HG03460 (cell line): ENCODE measurements at regions not wholly inside any gene's neighbourhood (a gene's known extent, or its start where the extent isn't known, plus 50 kb on each side); places are given as distances from the start of the nearest gene placed in this dataset.

ENCODE experiments used
- ATAC-seq: cut with Tn5 transposase; IDR thresholded peaks from one replicate; pipeline ENCODE4 v1.9.1; 2021; ENCODE audit not compliant: unreplicated experiment

DNA sequence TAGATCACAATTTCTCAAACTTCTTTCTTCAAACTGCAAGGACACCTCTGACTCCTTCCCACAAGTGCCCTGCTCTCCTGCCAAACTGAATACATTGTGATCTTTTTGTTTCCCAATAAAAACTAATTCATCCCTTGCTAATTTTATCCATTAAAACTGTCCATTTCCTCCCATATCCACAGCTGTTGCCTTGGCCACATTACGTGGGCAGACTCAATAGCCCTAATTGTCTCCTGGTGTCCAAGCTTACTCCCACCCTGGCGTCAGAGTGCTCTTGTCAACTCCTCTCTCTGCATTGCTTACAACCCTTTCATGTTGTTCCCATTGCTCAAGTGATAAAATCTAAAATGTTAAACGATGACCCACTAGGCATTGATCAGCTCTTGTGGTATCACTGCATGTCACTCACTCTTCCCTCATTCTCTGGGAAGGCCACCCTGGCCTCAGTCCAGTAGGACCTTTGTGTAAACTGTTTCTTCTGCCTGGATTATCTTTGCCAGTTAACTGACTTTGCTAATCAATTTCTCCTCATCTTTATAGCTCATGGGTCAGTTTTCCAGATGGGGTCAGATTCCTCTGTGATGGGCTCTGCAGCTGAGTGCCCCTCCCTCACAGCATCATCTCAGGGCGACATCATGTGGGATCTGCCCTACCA is 525.0 kb downstream of the SLC4A3 start:
- ATAC-seq = no peak

- ATAC-seq = no peak
Measured at GRCh38 chr2:220153118-220153517, 525.7 kb downstream of the SLC4A3 start.

- ATAC-seq = no peak
Measured at GRCh38 chr2:220154304-220154703, 526.9 kb downstream of the SLC4A3 start.

DNA sequence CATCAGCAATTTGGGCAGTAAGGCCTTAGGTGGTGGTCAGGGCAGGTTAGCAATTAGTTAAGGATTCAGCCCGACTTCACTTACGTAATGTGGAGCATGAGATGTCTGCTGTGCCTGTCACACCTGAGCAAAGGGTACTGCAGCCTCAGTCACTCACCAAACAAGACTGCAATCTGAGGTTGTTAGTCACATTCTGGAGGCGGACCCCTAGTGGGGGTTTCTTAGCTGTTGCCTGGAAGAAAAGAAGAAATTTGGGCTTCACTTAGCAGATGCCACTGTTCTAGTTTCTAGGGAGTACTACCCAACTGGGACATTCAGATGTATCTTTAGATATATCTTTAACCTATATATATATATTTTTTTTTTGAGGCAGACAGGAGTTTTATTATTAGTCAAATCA is 529.9 kb downstream of the SLC4A3 start:
- ATAC-seq = no peak

DNA sequence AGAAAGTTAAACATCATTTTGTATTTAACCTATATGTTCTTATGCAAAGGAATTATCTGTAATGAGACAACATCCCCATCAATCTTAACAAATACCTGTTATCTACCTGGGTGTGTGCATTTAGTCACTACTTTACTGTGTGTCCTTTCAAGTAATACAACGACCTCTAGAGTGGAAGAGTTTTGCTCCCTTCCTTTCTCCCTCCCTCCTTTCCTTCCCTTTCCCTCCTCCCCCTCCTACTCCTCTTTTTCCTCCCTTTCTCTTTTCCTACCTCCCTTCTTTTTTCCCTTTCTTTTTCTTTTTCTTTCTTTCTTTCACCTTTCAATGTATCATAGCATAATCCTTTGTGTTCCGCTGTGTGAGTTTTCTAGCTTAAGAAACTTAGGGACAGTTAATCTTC is 532.3 kb downstream of the SLC4A3 start:
- no peak for ATAC-seq

- no peak for ATAC-seq
Measured at GRCh38 chr2:220162320-220162719, 534.9 kb downstream of the SLC4A3 start.

GRCh38 chr2:220163486-220163885 is 536.1 kb downstream of the SLC4A3 start:
- no peak for ATAC-seq

DNA sequence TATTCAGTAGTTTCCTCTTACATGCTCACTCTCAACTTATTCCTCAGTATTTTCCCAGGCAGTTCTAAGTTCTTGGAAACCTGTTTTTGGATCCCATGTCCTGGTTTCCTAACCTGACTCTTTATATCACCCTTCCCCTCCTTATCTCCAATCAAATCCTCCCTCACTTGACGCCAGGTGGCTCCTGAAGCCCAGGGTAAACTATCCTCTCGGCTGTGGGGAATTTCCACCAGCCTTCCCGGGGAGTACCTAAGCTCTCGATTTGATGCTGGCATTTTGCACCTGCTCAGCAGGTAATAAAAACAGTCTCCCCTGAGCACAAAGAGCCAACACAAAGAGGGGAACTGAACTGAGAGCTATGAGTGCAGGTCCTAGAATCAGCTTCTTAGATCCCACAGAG is 538.0 kb downstream of the SLC4A3 start:
- ATAC-seq = no peak

- ATAC-seq = no peak
Measured at GRCh38 chr2:220166616-220167015, 539.2 kb downstream of the SLC4A3 start.

- no peak for ATAC-seq
Measured at GRCh38 chr2:220167956-220168355, 540.5 kb downstream of the SLC4A3 start.

GRCh38 chr2:220168891-220169546 is 541.6 kb downstream of the SLC4A3 start:
- ATAC-seq = no peak

DNA sequence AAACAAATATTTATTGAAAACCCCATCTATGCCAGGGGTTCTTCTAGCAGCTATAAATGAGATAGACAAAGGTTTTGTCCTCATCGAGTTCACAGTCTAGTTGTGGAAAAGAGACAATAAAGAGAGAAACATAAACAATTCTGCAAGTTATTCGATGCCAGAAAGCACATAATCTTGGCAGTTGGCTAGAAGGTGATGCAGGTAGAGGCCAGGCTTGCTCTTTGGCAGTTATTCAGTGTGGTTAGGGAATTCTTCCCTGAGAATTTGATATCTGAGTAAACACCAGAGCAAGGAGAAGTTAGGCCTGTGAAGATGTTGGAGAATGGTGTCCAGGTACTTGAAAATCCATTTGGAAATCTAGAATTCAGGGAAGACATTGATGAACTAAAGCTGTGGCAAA is 547.4 kb downstream of the SLC4A3 start:
- ATAC-seq = no peak

DNA sequence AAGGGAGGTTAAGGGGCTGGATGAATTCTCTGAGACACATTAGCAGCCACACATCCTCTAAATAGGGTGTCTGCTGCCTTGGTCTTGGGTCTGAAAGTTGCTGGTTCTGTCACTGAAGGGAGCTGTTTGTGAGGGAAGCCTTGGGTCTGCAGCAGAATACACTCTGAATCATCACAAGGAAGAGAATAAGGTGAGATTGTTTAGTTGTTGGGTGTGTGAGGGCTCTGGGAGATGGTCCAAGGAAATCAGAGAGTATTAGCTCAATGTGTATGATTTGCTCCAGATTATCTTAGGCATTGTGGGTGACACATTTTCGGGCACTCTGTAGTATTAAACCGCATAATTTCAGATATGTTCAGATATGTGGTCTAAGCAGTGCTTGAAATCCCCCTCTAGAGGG is 548.5 kb downstream of the SLC4A3 start:
- no peak for ATAC-seq

- ATAC-seq = no peak
Measured at GRCh38 chr2:220178991-220179695, 551.7 kb downstream of the SLC4A3 start.

DNA sequence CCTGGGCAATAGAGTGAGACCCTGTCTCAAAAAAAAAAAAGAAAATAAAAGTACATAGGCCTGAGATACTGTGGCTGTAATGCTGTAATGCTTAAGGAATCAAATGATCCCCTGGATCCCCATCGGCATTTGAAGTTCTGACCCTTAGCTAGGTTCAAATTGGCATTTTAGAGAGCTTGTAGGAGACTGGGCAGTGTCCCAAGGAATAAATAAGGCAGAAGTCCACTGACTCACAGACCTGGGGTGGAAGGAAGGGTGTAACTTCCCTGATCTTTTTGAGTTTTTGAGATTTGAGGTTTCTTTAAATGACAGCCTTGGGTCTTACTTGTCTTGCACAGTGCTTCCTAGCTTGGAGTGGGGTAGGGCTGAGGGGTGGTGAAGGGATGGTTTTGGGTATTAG is 553.7 kb downstream of the SLC4A3 start:
- no peak for ATAC-seq

GRCh38 chr2:220182790-220183189 is 555.4 kb downstream of the SLC4A3 start:
- no peak for ATAC-seq

GRCh38 chr2:220185766-220186305 is 558.4 kb downstream of the SLC4A3 start:
- ATAC-seq = no peak

GRCh38 chr2:220188031-220188430 is 560.6 kb downstream of the SLC4A3 start:
- ATAC-seq = no peak

DNA sequence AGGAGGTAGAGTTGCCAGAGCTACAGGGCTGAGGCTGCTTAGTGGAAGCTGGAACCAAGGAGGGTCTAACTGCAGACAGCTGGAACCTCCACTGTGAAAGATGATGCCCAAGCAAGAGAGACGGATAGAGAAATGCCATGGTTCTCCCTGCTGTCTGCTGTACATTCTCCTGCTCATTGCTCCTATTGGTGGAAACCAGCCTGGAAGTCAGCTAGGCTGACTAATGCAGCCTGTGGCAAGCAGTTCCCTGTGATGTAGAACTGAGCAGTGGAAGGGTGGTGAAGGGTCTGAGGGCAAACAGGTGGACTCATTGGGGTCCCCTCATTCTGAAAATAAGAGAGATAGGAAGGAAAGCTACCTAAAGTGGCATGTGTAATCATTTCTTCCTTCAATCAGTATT is 563.6 kb downstream of the SLC4A3 start:
- no peak for ATAC-seq

GRCh38 chr2:220191737-220192136 is 564.3 kb downstream of the SLC4A3 start:
- ATAC-seq = no peak

DNA sequence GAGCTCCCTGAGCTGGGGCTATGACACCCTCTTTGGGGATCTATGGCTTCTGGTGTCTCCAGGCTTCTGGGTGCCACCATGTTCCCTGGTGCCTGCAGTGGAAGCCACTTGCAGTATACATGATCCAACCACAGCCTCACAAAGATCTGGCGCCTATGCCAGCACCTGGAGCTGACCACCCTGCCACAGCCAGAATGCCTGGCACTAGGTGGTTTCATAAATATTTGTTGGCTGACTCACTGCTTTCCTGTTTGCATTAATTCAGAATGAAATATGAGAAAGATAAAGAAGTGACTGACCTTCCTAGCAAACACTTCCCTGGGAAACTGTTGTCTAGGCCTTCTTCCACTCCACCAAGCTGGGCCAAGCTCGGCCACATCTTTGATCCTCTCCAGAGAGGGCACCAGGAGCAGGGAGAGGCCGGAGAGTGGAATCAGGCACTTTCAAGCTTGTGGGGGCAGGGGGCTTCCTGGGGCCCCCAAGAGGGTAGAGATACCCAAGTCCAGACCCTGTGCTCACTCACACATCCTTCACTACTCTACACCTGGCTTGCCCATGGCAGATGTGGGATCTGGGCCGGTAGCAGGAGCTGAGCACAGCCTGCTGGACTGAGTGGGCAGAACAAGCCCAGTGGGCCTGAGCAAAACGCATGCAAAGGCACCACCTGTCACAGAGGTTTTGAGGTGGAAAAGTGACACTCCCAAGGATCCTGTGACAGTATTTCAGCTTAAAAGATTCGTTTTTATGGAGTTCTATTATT is 565.7 kb downstream of the SLC4A3 start:
- ATAC-seq = no peak
